ENCODE measurements at regions not wholly inside any gene's neighbourhood (a gene's known extent, or its start where the extent isn't known, plus 50 kb on each side); places are given as distances from the start of the nearest gene placed in this dataset.
"Not testable (repeated sequence)": the region's sequence is repeated elsewhere in the genome, so short reads cannot be mapped to it uniquely, and the experiment has no call there.

DNA sequence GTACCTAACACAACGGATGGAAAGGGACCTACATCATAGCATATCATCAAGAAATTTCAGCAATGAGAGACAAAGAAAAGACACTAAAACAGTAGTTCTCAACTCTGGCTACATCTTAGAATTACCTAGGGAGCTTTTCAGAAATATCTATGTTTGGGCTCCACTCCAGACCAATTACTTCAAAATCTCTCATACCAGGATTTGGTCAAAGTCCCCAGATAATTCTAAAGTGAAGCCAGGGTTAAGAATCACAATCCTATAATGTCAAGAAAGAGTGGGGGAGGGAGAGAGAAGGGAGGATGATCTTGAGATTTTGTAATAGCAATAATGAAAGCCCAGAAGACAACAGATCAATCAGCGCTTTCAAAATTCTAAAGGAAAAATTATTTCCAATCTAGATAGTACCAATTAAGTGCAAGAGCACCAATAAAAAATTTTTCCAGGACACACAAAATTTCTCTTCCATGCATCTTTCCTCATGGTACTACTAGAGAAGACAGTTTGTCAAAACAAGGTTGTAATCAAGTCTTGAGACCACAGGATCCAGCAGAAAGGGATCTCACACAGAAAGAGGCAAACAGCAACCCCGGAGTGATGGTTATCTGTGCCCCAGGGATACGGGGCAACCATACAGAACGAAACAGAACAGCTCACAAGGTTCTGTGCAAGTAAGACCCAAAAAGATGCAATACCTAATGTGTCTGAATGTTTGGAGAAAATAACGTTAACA lies 152.9 kb upstream of the DST start:
- no peak for DNase-seq
- TF ChIP-seq POLR2A (IDR thresholded peaks at IDR 0.05; ENCODE audit: low read length) (no peak), GATA1 (IDR thresholded peaks at IDR 0.05; ENCODE audit: low read depth, low read length) (no peak)

DNA sequence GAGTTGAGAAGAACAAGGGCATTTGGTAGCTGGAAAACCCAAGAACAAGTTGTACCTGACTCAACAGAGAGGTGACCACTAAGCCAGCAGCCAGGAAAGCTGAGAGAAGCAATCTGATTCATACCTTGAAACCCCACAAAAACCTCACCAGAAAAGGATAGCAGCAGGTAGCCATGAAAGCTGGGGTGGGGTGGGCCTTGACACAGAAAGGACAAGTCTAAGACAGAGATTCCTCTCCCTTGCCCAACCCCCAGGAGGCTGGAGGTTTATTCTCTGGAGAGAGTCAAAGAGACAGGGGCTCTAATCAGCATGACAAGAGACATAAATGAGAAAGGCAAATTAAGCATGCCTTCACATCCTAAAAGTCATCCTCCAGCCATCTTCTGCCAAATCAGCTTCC lies 151.7 kb upstream of the DST start:
- no peak for TF ChIP-seq GATA1 (IDR thresholded peaks at IDR 0.05; ENCODE audit: low read depth, low read length)
- no peak for TF ChIP-seq POLR2A (IDR thresholded peaks at IDR 0.05; ENCODE audit: low read length)
- no peak for DNase-seq

GRCh38 chr6:56793938-56794337 lies 151.2 kb upstream of the DST start:
- no peak for DNase-seq
- TF ChIP-seq POLR2A (IDR thresholded peaks at IDR 0.05; ENCODE audit: low read length), result no peak
- no peak for TF ChIP-seq GATA1 (IDR thresholded peaks at IDR 0.05; ENCODE audit: low read depth, low read length)

DNA sequence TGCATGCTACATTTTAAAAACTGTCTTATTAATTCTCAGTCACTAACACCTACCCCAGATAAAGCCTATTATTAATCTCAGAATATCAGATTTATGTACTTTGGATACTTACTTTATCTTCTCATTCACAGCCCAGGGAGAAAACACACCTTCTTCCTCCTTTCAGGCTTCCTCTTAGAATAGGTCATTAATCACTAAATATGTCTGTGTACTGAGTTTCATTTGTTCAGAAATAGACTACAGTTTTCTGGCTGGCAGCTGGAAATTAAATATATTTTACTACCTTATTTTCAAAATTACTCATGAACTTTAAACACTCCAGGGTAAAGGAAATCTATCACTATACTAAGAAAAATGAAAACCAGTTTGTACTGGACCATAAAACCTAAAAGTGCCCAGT lies 147.7 kb upstream of the DST start:
- no peak for DNase-seq
- TF ChIP-seq GATA1 (IDR thresholded peaks at IDR 0.05; ENCODE audit: low read depth, low read length) (no peak), POLR2A (IDR thresholded peaks at IDR 0.05; ENCODE audit: low read length) (no peak)

DNA sequence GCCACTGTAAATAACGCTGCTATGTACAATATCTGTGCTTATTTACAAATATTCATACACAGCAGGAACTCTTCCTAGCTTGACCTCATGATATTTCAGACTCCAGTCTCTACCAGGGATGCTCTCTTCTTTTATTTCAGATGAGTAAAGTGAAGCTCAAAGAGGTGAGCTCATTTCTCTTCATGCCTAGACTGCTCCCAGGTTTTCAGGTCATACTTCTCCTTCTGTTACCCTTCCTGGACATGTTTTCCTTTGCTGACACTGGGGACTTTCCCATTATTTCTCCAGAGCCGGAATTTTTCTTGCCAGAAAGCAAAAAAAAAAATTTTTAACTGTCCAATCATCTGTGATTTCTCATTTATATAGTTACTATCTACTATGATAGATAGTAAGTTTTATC lies 147.2 kb upstream of the DST start:
- TF ChIP-seq GATA1 (IDR thresholded peaks at IDR 0.05; ENCODE audit: low read depth, low read length) (no peak), POLR2A (IDR thresholded peaks at IDR 0.05; ENCODE audit: low read length) (no peak)
- DNase-seq, result no peak

DNA sequence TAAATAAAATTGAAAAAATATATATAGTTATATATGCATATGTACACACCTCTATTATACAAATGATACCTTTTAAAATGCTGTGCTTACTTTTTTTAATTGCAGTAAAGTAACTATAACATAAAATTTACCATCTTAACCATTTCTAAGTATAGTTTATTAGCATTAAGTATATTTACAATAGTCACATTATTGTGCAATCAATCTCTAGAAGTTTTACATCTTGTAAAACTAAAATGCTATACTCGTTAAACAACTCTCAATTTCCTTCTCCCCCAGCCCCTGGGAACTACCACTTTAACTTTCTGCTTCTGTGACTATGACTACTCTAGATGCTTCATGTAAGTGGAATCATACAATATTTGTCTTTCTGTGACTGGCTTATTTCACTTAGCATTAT lies 146.7 kb upstream of the DST start:
- DNase-seq, result no peak
- TF ChIP-seq POLR2A (IDR thresholded peaks at IDR 0.05; ENCODE audit: low read length) (no peak), GATA1 (IDR thresholded peaks at IDR 0.05; ENCODE audit: low read depth, low read length) (no peak)

- TF ChIP-seq GATA1 (IDR thresholded peaks at IDR 0.05; ENCODE audit: low read depth, low read length) (no peak), POLR2A (IDR thresholded peaks at IDR 0.05; ENCODE audit: low read length) (no peak)
- no peak for DNase-seq
Measured at GRCh38 chr6:56787209-56787608, 144.5 kb upstream of the DST start.

DNA sequence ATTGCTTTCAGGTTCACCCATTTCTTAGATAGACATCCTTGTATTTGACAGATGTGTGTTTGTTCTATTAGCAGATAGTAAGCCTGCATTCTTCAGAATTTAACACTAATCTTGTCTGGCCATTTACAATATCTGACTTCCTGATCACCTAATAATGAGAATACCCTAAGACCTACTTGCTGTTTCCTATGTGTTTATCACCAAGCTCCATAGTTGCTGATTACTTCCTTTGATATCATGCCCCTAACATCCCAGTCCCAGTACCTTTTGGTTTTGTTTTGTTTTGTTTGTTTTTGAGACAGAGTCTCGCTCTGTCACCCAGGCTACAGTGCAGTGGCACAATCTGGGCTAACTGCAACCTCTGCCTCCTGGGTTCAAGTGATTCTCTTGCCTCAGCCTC lies 143.6 kb upstream of the DST start:
- no peak for DNase-seq
- TF ChIP-seq POLR2A (IDR thresholded peaks at IDR 0.05; ENCODE audit: low read length), result no peak
- TF ChIP-seq GATA1 (IDR thresholded peaks at IDR 0.05; ENCODE audit: low read depth, low read length), result no peak

GRCh38 chr6:56785536-56785935 lies 142.8 kb upstream of the DST start:
- not testable (repeated sequence) for DNase-seq

GRCh38 chr6:56780109-56780508 lies 137.4 kb upstream of the DST start:
- not testable (repeated sequence) for DNase-seq

DNA sequence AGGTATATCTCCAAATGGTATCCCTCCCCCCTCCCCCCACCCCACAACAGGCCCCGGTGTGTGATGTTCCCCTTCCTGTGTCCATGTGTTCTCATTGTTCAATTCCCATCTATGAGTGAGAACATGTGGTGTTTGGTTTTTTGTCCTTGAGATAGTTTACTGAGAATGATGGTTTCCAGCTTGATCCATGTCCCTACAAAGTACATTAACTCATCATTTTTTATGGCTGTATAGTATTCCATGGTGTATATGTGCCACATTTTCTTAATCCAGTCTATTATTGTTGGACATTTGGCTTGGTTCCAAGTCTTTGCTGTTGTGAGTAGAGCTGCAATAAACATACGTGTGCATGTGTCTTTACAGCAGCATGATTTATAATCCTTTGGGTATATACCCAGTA lies 135.8 kb upstream of the DST start:
- DNase-seq, result not testable (repeated sequence)

- TF ChIP-seq POLR2A (IDR thresholded peaks at IDR 0.05; ENCODE audit: low read length) (no peak), GATA1 (IDR thresholded peaks at IDR 0.05; ENCODE audit: low read depth, low read length) (no peak)
Measured at GRCh38 chr6:56775498-56776166, 132.9 kb upstream of the DST start.

GRCh38 chr6:56772737-56773184 lies 130.1 kb upstream of the DST start:
- DNase-seq, result no peak
- no peak for TF ChIP-seq POLR2A (IDR thresholded peaks at IDR 0.05; ENCODE audit: low read length)
- TF ChIP-seq GATA1 (IDR thresholded peaks at IDR 0.05; ENCODE audit: low read depth, low read length), result no peak

More at GRCh38 chr6:56775498-56776166, 132.9 kb upstream of the DST start:
- no peak for DNase-seq

DNA sequence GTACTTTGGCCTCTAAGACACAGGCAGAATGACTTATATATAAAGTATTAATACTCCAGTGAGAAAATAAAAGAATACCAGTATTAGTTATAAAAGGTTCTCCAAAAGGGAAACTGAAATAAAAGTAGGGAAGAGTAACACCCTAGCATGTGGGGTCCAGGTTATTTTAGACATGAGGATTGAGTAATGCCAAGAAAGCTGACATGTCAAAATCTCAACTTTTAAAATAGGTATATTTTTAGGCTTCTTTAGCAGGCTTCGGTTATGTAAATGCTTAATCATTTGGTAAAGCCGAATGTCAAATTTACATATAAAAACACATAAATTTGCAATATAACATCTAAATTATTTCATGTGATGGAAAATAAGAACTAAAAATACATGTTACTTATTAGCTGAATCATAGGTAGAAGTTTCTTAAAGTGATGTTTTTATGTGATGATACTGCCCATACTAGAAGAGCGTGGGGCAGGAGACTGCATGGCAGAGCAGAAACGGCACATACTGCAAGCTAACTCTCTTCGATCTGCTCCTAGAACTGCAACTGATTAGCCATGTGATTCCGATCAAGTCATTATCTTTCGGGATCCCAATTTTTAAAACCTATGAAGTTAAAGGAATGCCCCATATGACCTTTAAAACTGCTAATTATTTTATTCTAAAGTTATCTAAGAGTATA lies 129.4 kb upstream of the DST start:
- no peak for TF ChIP-seq GATA1 (IDR thresholded peaks at IDR 0.05; ENCODE audit: low read depth, low read length)
- DNase-seq, result no peak

- DNase-seq, result no peak
- TF ChIP-seq POLR2A (IDR thresholded peaks at IDR 0.05; ENCODE audit: low read length) (no peak), GATA1 (IDR thresholded peaks at IDR 0.05; ENCODE audit: low read depth, low read length) (no peak)
Measured at GRCh38 chr6:56771189-56771588, 128.5 kb upstream of the DST start.

All from erythroblast (primary cell).